A549 (cell line): ENCODE measurements at regions not wholly inside any gene's neighbourhood (a gene's known extent, or its start where the extent isn't known, plus 50 kb on each side); places are given as distances from the start of the nearest gene placed in this dataset.

ENCODE experiments used
- JUN ChIP-seq, 2 experiments: fragments of >200 bp; sonication (Bioruptor Twin); formaldehyde crosslinking; IDR thresholded peaks; 2 replicates in 1 of 2; 3 replicates in 1 of 2; pipeline ENCODE4 v1.6.1; 2016 to 2017
- MAFK ChIP-seq: fragments of 450-650 bp; IDR thresholded peaks from 2 replicates; pipeline ENCODE4 v1.6.1; 2014; ENCODE audit not compliant: partially characterized antibody
- NFE2L2 ChIP-seq: fragments of 150-350 bp; conservative IDR thresholded peaks from 2 replicates; pipeline ENCODE4 v1.6.1; 2014; ENCODE audit warnings: low read length
- NR3C1 ChIP-seq: fragments of >200 bp; sonication (Bioruptor Twin); formaldehyde crosslinking; IDR thresholded peaks from 3 replicates; pipeline ENCODE4 v1.6.1; 2017
- TF ChIP-seq, protein P1 (sequence below): fragments of >200 bp; sonication (Bioruptor Twin); formaldehyde crosslinking; IDR thresholded peaks from 3 replicates; pipeline ENCODE4 v1.5.1; 2016

DNA sequence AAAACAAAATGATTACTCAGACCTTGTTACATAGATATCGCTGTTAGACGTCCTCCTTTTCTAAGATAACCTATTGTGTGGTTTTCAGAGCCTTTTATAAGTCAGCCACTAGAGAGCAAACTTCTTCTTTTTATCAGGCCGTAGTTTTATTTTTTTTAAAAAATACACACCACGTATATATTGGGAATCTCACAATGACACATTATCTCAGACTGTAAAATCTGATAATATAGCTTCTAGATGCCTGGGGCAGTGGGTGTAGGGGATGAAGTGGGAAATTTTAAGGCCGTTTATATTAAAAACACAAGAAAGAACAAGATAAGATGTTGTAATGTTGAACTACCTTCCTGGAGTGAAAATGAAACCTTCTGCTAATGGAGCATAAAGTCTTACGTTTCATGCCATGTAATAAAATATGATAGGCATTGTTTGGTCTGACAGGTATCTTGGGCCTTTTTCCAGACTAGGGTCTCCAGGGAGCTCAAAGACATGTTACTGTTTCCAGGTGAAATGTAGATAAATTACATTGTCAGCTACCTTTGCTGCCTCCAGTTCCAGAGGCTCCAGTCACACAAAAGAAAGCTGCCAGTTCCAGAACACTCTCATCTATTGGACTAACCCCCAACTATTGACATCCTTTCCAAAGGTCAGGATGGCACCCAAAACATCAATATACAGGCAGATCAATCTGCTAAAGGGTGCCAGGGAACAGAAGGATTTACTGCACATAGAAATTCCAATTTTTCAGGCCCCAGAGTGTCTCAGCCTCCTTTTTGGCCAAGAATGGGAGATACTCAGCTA, 130.2 kb upstream of the AKIRIN2 start:
- TF ChIP-seq NR3C1 = no peak
- TF ChIP-seq NFE2L2 = no peak
- TF ChIP-seq, protein P1, sequence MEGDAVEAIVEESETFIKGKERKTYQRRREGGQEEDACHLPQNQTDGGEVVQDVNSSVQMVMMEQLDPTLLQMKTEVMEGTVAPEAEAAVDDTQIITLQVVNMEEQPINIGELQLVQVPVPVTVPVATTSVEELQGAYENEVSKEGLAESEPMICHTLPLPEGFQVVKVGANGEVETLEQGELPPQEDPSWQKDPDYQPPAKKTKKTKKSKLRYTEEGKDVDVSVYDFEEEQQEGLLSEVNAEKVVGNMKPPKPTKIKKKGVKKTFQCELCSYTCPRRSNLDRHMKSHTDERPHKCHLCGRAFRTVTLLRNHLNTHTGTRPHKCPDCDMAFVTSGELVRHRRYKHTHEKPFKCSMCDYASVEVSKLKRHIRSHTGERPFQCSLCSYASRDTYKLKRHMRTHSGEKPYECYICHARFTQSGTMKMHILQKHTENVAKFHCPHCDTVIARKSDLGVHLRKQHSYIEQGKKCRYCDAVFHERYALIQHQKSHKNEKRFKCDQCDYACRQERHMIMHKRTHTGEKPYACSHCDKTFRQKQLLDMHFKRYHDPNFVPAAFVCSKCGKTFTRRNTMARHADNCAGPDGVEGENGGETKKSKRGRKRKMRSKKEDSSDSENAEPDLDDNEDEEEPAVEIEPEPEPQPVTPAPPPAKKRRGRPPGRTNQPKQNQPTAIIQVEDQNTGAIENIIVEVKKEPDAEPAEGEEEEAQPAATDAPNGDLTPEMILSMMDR = peak; percentile 50
- TF ChIP-seq JUN (IDR thresholded peaks at IDR 0.05) = no peak
- no peak for TF ChIP-seq MAFK
